ENCODE measurements at regions not wholly inside any gene's neighbourhood (a gene's known extent, or its start where the extent isn't known, plus 50 kb on each side); places are given as distances from the start of the nearest gene placed in this dataset.

GRCh38 chr18:73829146-73829545, 318.5 kb downstream of the FBXO15 start:
- no peak for DNase-seq
- in situ Hi-C loops (cut with MboI; ENCODE audit: low pct_unique_long_range_greater_than_20kb, low sequenced_read_pairs): no loop called here

GRCh38 chr18:73827801-73828200, 319.8 kb downstream of the FBXO15 start:
- no peak for DNase-seq
- in situ Hi-C loops (cut with MboI; ENCODE audit: low pct_unique_long_range_greater_than_20kb, low sequenced_read_pairs): no loop called here

GRCh38 chr18:73826098-73826497, 321.5 kb downstream of the FBXO15 start:
- in situ Hi-C loops (cut with MboI; ENCODE audit: low pct_unique_long_range_greater_than_20kb, low sequenced_read_pairs): no loop called here
- DNase-seq: no peak

GRCh38 chr18:73824671-73825070, 323.0 kb downstream of the FBXO15 start:
- in situ Hi-C loops (cut with MboI; ENCODE audit: low pct_unique_long_range_greater_than_20kb, low sequenced_read_pairs): no loop called here

GRCh38 chr18:73812423-73812822, 335.2 kb downstream of the FBXO15 start:
- in situ Hi-C loops (cut with MboI; ENCODE audit: low pct_unique_long_range_greater_than_20kb, low sequenced_read_pairs): no loop called here
- DNase-seq: no peak

More at GRCh38 chr18:73824671-73825070, 323.0 kb downstream of the FBXO15 start:
- no peak for DNase-seq

- in situ Hi-C loops (cut with MboI; ENCODE audit: low pct_unique_long_range_greater_than_20kb, low sequenced_read_pairs): no loop called here
Observed at GRCh38 chr18:73807551-73808192, 340.0 kb downstream of the FBXO15 start.

GRCh38 chr18:73805991-73806390, 341.6 kb downstream of the FBXO15 start:
- in situ Hi-C loops (cut with MboI; ENCODE audit: low pct_unique_long_range_greater_than_20kb, low sequenced_read_pairs): no loop called here
- DNase-seq: no peak

More at GRCh38 chr18:73807551-73808192, 340.0 kb downstream of the FBXO15 start:
- no peak for DNase-seq

- no peak for DNase-seq
- in situ Hi-C loops (cut with MboI; ENCODE audit: low pct_unique_long_range_greater_than_20kb, low sequenced_read_pairs): no loop called here
Observed at GRCh38 chr18:73797419-73797818, 350.2 kb downstream of the FBXO15 start.

- no peak for DNase-seq
- in situ Hi-C loops (cut with MboI; ENCODE audit: low pct_unique_long_range_greater_than_20kb, low sequenced_read_pairs): no loop called here
Observed at GRCh38 chr18:73793386-73793785, 354.2 kb downstream of the FBXO15 start.

GRCh38 chr18:73791081-73791480, 356.6 kb downstream of the FBXO15 start:
- in situ Hi-C loops (cut with MboI; ENCODE audit: low pct_unique_long_range_greater_than_20kb, low sequenced_read_pairs): no loop called here
- DNase-seq: no peak

- no peak for DNase-seq
- in situ Hi-C loops (cut with MboI; ENCODE audit: low pct_unique_long_range_greater_than_20kb, low sequenced_read_pairs): no loop called here
Observed at GRCh38 chr18:73790587-73790986, 357.0 kb downstream of the FBXO15 start.

- DNase-seq: no peak
- in situ Hi-C loops (cut with MboI; ENCODE audit: low pct_unique_long_range_greater_than_20kb, low sequenced_read_pairs): no loop called here
Observed at GRCh38 chr18:73787316-73787715, 360.3 kb downstream of the FBXO15 start.

GRCh38 chr18:73785300-73785699, 362.3 kb downstream of the FBXO15 start:
- in situ Hi-C loops (cut with MboI; ENCODE audit: low pct_unique_long_range_greater_than_20kb, low sequenced_read_pairs): no loop called here
- DNase-seq: no peak

- DNase-seq: no peak
- in situ Hi-C loops (cut with MboI; ENCODE audit: low pct_unique_long_range_greater_than_20kb, low sequenced_read_pairs): no loop called here
Observed at GRCh38 chr18:73784853-73785252, 362.8 kb downstream of the FBXO15 start.

- in situ Hi-C loops (cut with MboI; ENCODE audit: low pct_unique_long_range_greater_than_20kb, low sequenced_read_pairs): no loop called here
- no peak for DNase-seq
Observed at GRCh38 chr18:73782405-73782804, 365.2 kb downstream of the FBXO15 start.

GRCh38 chr18:73780218-73780617, 367.4 kb downstream of the FBXO15 start:
- DNase-seq: no peak
- in situ Hi-C loops (cut with MboI; ENCODE audit: low pct_unique_long_range_greater_than_20kb, low sequenced_read_pairs): no loop called here

GRCh38 chr18:73778032-73778359, 369.6 kb downstream of the FBXO15 start:
- no peak for DNase-seq
- in situ Hi-C loops (cut with MboI; ENCODE audit: low pct_unique_long_range_greater_than_20kb, low sequenced_read_pairs): no loop called here

GRCh38 chr18:73777356-73778031, 370.1 kb downstream of the FBXO15 start:
- DNase-seq: no peak
- in situ Hi-C loops (cut with MboI; ENCODE audit: low pct_unique_long_range_greater_than_20kb, low sequenced_read_pairs): no loop called here

- in situ Hi-C loops (cut with MboI; ENCODE audit: low pct_unique_long_range_greater_than_20kb, low sequenced_read_pairs): no loop called here
- DNase-seq: no peak
Observed at GRCh38 chr18:73774811-73775509, 372.7 kb downstream of the FBXO15 start.

GRCh38 chr18:73768043-73768442, 379.6 kb downstream of the FBXO15 start:
- in situ Hi-C loops (cut with MboI; ENCODE audit: low pct_unique_long_range_greater_than_20kb, low sequenced_read_pairs): no loop called here
- no peak for DNase-seq
